ENCODE measurements at regions not wholly inside any gene's neighbourhood (a gene's known extent, or its start where the extent isn't known, plus 50 kb on each side); places are given as distances from the start of the nearest gene placed in this dataset.

DNA sequence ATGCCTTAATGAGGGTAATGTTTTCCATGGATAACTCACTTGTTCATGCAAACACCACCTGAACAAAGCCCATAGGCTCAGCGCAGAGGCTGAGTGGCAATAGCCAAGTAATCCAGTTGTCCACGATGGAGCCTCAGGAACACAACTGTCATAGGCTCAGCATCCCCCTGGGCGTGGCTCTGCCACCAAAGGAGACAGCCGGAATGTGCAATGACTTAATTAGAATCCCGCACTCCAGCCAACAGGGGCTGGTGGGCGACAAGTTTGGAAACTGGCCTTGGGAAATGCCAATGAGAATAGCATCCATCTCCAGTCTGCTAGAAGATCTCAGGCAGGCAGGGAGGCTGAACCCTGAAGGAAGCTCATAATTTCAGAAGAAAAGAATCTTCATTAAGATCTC, 411.7 kb upstream of the NRP1 start:
- POLR2A ChIA-PET = no interaction called here
- ATAC-seq (ENCODE audit: low read depth) (no peak), DNase-seq (no peak)
- Mint-ChIP-seq H3K27ac (no peak overlapping the region), H3K4me3 (no peak overlapping the region), H3K9me3 (no peaks in the 10 kb centered on the region), H3K27me3 (no peaks in the 10 kb centered on the region), H3K4me1 (no peaks in the 10 kb centered on the region), H3K36me3 (no peaks in the 10 kb centered on the region)

DNA sequence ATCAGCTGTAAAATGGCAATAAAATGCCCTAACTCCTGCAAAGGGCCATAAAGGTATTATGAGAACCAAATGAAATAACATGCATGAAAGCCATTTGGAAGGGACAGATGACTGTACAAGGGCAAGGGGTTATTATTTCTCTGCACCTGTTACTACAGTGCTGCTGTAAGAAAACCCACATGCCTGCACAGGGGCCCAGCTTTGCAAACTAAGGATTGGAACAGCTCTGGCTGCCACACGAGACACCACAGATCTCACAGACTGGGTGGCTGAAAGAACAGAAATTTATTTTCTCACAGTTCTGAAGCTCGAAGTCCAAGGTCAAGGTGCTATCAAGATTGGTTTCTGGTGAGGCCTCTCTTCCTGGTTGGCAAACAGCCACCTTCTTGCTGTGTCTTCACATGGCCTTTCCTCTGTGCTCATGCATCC, 409.0 kb upstream of the NRP1 start:
- ATAC-seq (ENCODE audit: low read depth) (no peak), DNase-seq (no peak)
- H3K36me3 Mint-ChIP-seq = no peaks in the 10 kb centered on the region
- no peaks in the 10 kb centered on the region for H3K9me3 Mint-ChIP-seq
- no peaks in the 10 kb centered on the region for H3K4me1 Mint-ChIP-seq
- no peak overlapping the region for H3K4me3 Mint-ChIP-seq
- H3K27me3 Mint-ChIP-seq = no peaks in the 10 kb centered on the region
- POLR2A ChIA-PET = no interaction called here
- no peak overlapping the region for H3K27ac Mint-ChIP-seq

- H3K4me3 Mint-ChIP-seq = no peak overlapping the region
- POLR2A ChIA-PET = no interaction called here
- ATAC-seq (ENCODE audit: low read depth) = no peak
These were observed 404.6 kb upstream of the NRP1 start for GRCh38 chr10:33739031-33739430.

GRCh38 chr10:33735464-33735923, 401.0 kb upstream of the NRP1 start:
- DNase-seq = no peak

More at GRCh38 chr10:33739031-33739430, 404.6 kb upstream of the NRP1 start:
- DNase-seq = no peak
- Mint-ChIP-seq H3K27me3 (peaks cover 3% of the 10 kb centered on the region), H3K4me1 (no peaks in the 10 kb centered on the region), H3K36me3 (no peaks in the 10 kb centered on the region), H3K27ac (no peak overlapping the region), H3K9me3 (no peaks in the 10 kb centered on the region)

GRCh38 chr10:33734393-33735155, 400.1 kb upstream of the NRP1 start:
- H3K9me3 Mint-ChIP-seq = no peaks in the 10 kb centered on the region
- H3K36me3 Mint-ChIP-seq = no peaks in the 10 kb centered on the region
- H3K4me3 Mint-ChIP-seq = no peak overlapping the region
- ATAC-seq (ENCODE audit: low read depth) (no peak), DNase-seq (no peak)
- no peaks in the 10 kb centered on the region for H3K4me1 Mint-ChIP-seq
- no peak overlapping the region for H3K27ac Mint-ChIP-seq
- H3K27me3 Mint-ChIP-seq = peaks cover 3% of the 10 kb centered on the region
- POLR2A ChIA-PET = no interaction called here

More at GRCh38 chr10:33735464-33735923, 401.0 kb upstream of the NRP1 start:
- Mint-ChIP-seq H3K27ac (no peak overlapping the region), H3K27me3 (peaks cover 3% of the 10 kb centered on the region), H3K4me1 (no peaks in the 10 kb centered on the region), H3K4me3 (no peak overlapping the region), H3K9me3 (no peaks in the 10 kb centered on the region), H3K36me3 (no peaks in the 10 kb centered on the region)
- ATAC-seq (ENCODE audit: low read depth) = no peak
- POLR2A ChIA-PET = no interaction called here

- no peaks in the 10 kb centered on the region for H3K36me3 Mint-ChIP-seq
- no peak overlapping the region for H3K27ac Mint-ChIP-seq
- H3K27me3 Mint-ChIP-seq = peaks cover 3% of the 10 kb centered on the region
- DNase-seq = no peak
- no peak for ATAC-seq (ENCODE audit: low read depth)
- POLR2A ChIA-PET = no interaction called here
- H3K4me1 Mint-ChIP-seq = no peaks in the 10 kb centered on the region
- no peak overlapping the region for H3K4me3 Mint-ChIP-seq
- no peaks in the 10 kb centered on the region for H3K9me3 Mint-ChIP-seq
These were observed 398.6 kb upstream of the NRP1 start for GRCh38 chr10:33733058-33733457.

DNA sequence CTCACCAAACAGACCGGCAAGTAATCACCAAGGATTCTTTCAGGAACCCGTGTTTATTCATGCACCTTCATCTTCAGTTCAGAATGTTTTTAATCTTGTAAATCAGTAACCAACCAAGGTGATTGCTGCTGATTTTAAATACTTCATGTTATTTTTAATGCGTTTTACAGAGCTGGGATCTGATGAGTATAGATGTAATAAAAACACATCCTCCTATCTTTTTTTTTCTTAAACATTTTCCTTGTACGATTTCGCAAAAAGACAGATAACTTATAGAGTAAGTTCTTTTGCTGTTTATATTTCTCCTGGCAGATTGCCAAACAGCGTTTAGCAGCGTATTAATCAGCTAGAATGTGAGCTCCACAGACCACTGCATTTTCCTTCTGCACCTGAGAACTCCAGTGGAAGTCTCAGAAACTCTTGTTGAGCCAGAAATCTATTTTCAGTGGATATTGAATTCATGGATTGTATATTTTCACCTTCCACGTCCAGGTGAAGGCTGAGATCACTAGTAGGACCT, 397.8 kb upstream of the NRP1 start:
- DNase-seq (no peak), ATAC-seq (ENCODE audit: low read depth) (no peak)
- Mint-ChIP-seq H3K27me3 (peaks cover 3% of the 10 kb centered on the region), H3K27ac (no peak overlapping the region), H3K4me3 (no peak overlapping the region), H3K9me3 (no peaks in the 10 kb centered on the region), H3K36me3 (no peaks in the 10 kb centered on the region), H3K4me1 (no peaks in the 10 kb centered on the region)
- POLR2A ChIA-PET = no interaction called here

DNA sequence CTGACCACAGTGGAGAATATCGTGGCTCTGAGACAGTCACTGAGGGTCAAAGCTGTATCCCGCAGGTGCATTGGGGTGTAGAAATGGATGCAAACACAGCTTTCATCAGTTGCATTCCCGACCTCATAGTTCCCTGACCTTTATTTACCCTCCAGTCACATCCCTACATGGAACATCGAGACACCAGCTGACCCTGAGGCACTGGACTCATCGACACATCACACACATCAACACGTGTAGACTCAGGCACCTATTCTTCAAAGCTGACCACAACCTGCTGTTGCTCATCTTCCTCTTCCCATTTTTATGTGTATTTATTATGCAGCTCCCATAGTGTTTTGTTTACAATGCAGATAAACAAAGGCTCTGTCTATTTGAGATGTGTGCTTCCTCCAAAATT, 396.9 kb upstream of the NRP1 start:
- Mint-ChIP-seq H3K36me3 (no peaks in the 10 kb centered on the region), H3K4me1 (no peaks in the 10 kb centered on the region), H3K27me3 (peaks cover 3% of the 10 kb centered on the region), H3K4me3 (no peak overlapping the region), H3K9me3 (no peaks in the 10 kb centered on the region), H3K27ac (no peak overlapping the region)
- POLR2A ChIA-PET = no interaction called here
- ATAC-seq (ENCODE audit: low read depth) = no peak
- no peak for DNase-seq

- no peak for DNase-seq
- no peaks in the 10 kb centered on the region for H3K36me3 Mint-ChIP-seq
- no peaks in the 10 kb centered on the region for H3K27me3 Mint-ChIP-seq
- no peak for ATAC-seq (ENCODE audit: low read depth)
- no peaks in the 10 kb centered on the region for H3K4me1 Mint-ChIP-seq
- H3K4me3 Mint-ChIP-seq = no peak overlapping the region
- H3K27ac Mint-ChIP-seq = no peak overlapping the region
- H3K9me3 Mint-ChIP-seq = no peaks in the 10 kb centered on the region
- POLR2A ChIA-PET = no interaction called here
These were observed 391.0 kb upstream of the NRP1 start for GRCh38 chr10:33725430-33725829.

GRCh38 chr10:33723181-33723580, 388.7 kb upstream of the NRP1 start:
- H3K36me3 Mint-ChIP-seq = no peaks in the 10 kb centered on the region
- H3K27ac Mint-ChIP-seq = no peak overlapping the region
- no peaks in the 10 kb centered on the region for H3K27me3 Mint-ChIP-seq
- POLR2A ChIA-PET = no interaction called here
- H3K4me1 Mint-ChIP-seq = no peaks in the 10 kb centered on the region
- DNase-seq (no peak), ATAC-seq (ENCODE audit: low read depth) (no peak)
- no peak overlapping the region for H3K4me3 Mint-ChIP-seq
- H3K9me3 Mint-ChIP-seq = no peaks in the 10 kb centered on the region

DNA sequence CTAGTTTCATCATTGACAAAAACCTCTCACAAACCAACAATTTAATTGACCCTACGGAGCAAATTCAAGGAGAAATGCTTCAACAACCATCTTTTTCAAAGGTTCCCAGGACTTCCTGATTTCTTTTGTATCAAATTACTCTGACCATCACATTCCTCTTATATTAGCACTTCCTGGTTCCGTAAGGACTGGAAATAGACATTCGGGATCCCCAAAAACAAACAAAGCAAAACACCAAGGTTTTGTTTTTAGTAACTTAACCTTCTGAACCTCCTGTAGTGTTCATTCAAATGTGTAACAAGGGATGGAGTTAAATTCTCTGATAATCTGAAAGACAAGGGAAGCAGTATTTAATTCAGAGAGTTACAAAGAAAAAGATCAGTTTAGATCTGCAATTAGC, 387.6 kb upstream of the NRP1 start:
- Mint-ChIP-seq H3K36me3 (no peaks in the 10 kb centered on the region), H3K4me3 (no peak overlapping the region), H3K27ac (no peak overlapping the region), H3K9me3 (no peaks in the 10 kb centered on the region), H3K4me1 (no peaks in the 10 kb centered on the region), H3K27me3 (no peaks in the 10 kb centered on the region)
- ATAC-seq (ENCODE audit: low read depth) (no peak), DNase-seq (no peak)
- POLR2A ChIA-PET = no interaction called here

- Mint-ChIP-seq H3K9me3 (no peaks in the 10 kb centered on the region), H3K27me3 (no peaks in the 10 kb centered on the region), H3K4me3 (no peak overlapping the region), H3K36me3 (no peaks in the 10 kb centered on the region), H3K4me1 (no peaks in the 10 kb centered on the region), H3K27ac (no peak overlapping the region)
- no peak for ATAC-seq (ENCODE audit: low read depth)
- no peak for DNase-seq
- POLR2A ChIA-PET = no interaction called here
These were observed 387.0 kb upstream of the NRP1 start for GRCh38 chr10:33721509-33721908.

- Mint-ChIP-seq H3K36me3 (no peaks in the 10 kb centered on the region), H3K4me1 (no peaks in the 10 kb centered on the region), H3K27me3 (peaks cover 2% of the 10 kb centered on the region), H3K9me3 (no peaks in the 10 kb centered on the region), H3K27ac (no peak overlapping the region), H3K4me3 (no peak overlapping the region)
- DNase-seq = no peak
- POLR2A ChIA-PET = no interaction called here
- no peak for ATAC-seq (ENCODE audit: low read depth)
These were observed 385.7 kb upstream of the NRP1 start for GRCh38 chr10:33720161-33720560.

DNA sequence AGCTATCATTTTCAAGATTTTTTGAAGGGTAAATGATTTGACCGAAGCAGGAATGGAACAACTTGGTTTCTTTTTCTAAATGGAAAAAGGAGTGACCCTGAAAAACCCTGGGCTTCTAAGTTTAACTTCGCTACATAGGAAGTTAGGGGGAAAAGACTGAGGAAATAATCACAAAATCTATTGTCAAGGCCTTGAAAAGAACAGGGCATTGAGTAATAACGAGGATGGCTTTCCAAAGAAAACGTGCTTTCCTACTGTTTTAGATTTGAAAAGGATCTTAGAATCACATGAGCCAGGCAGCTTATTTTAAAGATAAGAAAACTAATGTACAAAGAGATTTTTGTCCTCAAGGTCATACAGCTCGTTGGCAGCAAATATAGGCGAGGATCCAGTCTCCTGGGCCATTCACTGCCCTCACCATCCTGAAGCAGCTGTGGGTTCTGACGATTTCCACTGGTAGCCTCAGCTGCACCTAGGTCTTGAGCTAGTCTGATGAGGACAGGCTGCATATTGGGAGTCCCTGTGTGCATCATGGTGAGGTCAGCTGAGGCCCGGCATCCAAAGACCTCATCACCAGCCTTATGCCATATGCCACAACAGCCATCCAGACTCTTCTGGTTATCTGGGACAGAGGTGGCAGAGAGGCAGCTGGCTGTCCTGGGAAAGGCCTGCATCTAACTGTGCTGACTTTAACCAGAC, 384.7 kb upstream of the NRP1 start:
- POLR2A ChIA-PET = no interaction called here
- H3K9me3 Mint-ChIP-seq = no peaks in the 10 kb centered on the region
- no peak overlapping the region for H3K27ac Mint-ChIP-seq

More for the DNA sequence above, 384.7 kb upstream of the NRP1 start:
- Mint-ChIP-seq H3K36me3 (no peaks in the 10 kb centered on the region), H3K4me1 (no peaks in the 10 kb centered on the region), H3K4me3 (no peak overlapping the region), H3K27me3 (peaks cover 3% of the 10 kb centered on the region)
- no peak for ATAC-seq (ENCODE audit: low read depth)
- no peak for DNase-seq

All from activated naive CD8-positive, alpha-beta T cell treated with anti-CD3 and anti-CD28 coated beads, Interleukin-2, amount 10 ng/mL, durations not matched to agents 7 days and 5 days (primary cell).